PC-3 (cell line): ENCODE measurements at regions not wholly inside any gene's neighbourhood (a gene's known extent, or its start where the extent isn't known, plus 50 kb on each side); places are given as distances from the start of the nearest gene placed in this dataset.

Source experiments
- CTCF ChIP-seq: fragments of 300-600 bp; sonication (generic); conservative IDR thresholded peaks from 2 replicates; pipeline ENCODE4 v1.5.1; 2017; ENCODE audit warnings: antibody characterized with exemption, low read depth, mild to moderate bottlenecking, low read length
- EZH2 ChIP-seq: fragments of 300-600 bp; sonication (generic); IDR thresholded peaks from one replicate; pipeline ENCODE4 v1.6.1; 2017; ENCODE audit warnings: antibody characterized with exemption, mild to moderate bottlenecking, low read length; ENCODE audit not compliant: unreplicated experiment
- EZH2phosphoT487 ChIP-seq: fragments of 300-600 bp; sonication (generic); IDR thresholded peaks from 2 replicates; pipeline ENCODE4 v1.6.1; 2018; ENCODE audit warnings: mild to moderate bottlenecking, antibody characterized with exemption, low read length, borderline replicate concordance

- TF ChIP-seq EZH2phosphoT487 = no peak
- TF ChIP-seq EZH2 = no peak
- TF ChIP-seq CTCF = no peak
Observed at GRCh38 chr6:169954977-169955376, 203.6 kb downstream of the ERMARD start.
